HG03097 (cell line): ENCODE measurements at regions not wholly inside any gene's neighbourhood (a gene's known extent, or its start where the extent isn't known, plus 50 kb on each side); places are given as distances from the start of the nearest gene placed in this dataset.

ENCODE experiments used
- ATAC-seq: cut with Tn5 transposase; IDR thresholded peaks from one replicate; pipeline ENCODE4 v1.9.1; 2021; ENCODE audit not compliant: unreplicated experiment, low FRiP score

GRCh38 chr2:71277536-71278103, 50.7 kb upstream of the PAIP2B start:
- ATAC-seq, result no peak

GRCh38 chr2:71277147-71277475, 50.2 kb upstream of the PAIP2B start:
- no peak for ATAC-seq

- ATAC-seq, result peak; percentile 99
Observed at GRCh38 chr2:71276311-71277146, 49.6 kb upstream of the PAIP2B start.
